Stimulated activated CD4-positive, alpha-beta T cell treated with anti-CD3 and anti-CD28 coated beads, Interleukin-12 subunit alpha, Interleukin-12 subunit beta, amount 100 ng/mL, for 48 hours (primary cell): ENCODE measurements at regions not wholly inside any gene's neighbourhood (a gene's known extent, or its start where the extent isn't known, plus 50 kb on each side); places are given as distances from the start of the nearest gene placed in this dataset.

Source experiments
- DNase-seq, 3 donors: peaks; one replicate each; pipeline ENCODE4 v3.0.0-alpha.2; 2020; ENCODE audit warnings: low read depth in 2 of 3, low spot score in 1 of 3

DNA sequence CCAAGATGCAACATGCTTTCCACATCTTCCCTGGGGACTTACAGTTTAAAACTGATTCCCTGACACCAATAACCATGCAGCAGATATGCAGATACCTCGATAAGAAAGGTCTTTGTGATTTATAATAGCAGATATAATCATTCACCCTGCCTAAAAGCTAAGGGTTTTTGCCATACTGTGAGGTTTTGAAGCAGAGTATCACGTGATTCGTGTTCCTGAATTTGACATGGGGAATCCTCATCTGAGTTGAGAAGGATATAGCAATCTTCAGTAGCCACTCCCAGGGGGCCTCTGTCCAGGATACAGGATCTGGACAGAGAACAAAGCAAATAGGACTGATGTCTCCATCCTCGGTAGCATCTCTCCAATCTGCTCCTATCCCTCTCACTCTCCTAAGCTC, 79.1 kb upstream of the SDK2 start:
- DNase-seq: no peak

DNA sequence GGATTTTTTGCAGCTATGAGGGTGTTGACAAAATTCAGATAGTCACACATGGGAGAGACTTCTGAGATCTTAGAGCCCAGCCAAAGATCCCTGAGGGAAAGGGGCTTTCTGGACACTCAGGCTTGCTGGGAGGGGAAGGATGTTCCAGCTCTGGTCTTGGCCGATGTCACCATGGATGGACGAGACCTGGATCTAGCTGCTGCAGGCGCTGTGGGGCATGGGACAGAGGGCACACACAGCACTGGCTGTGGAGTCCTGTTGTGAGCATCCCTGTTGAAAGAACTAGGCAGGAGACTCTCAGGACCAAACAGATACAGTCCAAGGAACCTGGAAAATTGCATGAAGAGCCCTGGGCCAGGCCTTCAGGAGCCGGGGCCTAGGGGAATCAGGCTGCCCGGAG, 80.1 kb upstream of the SDK2 start:
- DNase-seq: no peak

DNA sequence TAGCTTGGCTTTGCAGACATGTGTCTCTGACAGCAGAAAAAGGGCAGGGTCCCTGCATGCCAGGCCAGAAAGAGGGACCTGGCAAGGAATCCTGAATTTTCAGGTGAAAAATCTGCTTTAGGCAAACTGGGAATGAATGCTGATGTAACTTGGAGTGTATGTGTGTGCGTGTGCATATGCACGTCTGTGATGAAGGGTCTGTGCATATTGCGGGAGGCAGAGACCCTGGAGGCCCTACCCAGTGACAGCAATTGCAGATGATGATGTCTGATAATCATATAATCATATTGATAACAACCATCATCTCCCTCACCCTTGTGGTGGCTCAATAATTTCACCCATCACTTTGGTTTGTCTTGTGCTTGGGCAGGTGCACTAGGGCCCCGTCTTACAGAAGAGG, 80.7 kb upstream of the SDK2 start:
- DNase-seq: no peak

DNA sequence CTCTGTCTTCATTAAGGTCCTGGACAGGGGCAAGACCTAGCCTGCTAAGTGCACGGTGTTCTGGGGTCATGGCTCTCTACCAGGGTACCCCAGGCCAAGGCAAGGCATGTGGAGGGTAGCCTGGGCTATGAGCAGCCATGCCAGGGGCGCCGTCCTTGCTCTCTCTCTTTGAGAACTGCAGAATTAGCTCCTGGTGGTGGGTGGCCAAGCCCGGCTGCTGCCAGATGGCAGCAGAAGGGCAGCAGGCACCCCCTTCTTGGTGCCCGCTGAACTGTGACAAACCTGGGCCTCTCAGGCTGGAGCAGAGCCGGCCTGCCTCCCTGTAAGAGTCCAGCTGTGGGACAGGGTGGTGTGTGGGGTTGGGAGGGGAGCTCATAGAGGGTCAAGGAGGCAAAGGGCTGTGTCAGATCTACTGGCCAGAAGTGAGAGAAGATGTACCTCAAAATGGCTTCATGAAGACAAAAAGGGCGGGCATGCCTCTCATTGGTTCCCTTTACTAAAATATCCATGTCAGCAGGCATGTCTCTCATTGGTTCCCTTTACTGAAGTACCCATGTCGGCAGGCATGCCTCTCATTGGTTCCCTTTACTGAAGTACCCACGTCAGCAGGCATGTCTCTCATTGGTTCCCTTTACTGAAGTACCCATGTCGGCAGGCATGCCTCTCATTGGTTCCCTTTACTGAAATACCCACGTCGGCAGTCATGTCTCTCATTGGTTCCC, 81.7 kb upstream of the SDK2 start:
- DNase-seq: no peak

DNA sequence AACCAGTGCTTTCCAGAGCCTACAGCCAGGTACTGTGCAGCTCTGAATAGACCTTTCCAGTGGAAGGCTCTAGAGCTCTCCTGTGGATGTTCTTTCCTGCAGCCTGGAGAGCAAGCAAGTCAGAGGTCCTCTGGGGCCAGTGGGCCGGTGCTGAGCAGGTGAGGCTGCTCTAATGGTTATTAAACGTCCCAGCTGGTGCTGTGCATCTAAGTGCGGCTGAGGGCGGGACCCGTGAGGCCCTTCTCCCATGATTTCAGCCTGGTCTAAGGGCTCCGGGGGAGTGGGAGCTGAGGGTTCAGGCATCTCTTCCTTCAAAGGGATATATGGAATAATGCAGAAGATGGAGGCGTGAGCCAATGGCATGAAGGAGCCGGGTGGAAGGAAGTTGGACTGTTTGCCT, 83.7 kb upstream of the SDK2 start:
- no peak for DNase-seq

DNA sequence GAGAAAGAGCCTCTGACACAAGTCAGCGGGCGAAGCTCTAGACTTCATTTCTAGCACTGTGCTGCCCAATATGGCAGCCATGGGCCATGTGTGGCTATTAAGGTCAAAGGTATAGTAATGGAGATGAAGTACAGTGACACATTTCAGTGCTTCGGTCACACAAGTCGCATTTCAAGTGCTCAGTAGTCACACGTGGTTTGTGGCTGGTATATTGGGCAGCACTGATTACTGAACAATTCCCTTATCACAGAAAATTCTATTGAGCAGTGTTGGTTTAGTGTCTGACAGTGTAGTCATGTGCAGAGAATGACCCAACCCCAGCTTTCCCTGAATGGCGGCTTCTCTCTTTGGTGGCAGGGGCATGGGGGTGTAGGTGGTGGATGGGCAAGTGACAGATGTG, 84.9 kb upstream of the SDK2 start:
- no peak for DNase-seq

DNA sequence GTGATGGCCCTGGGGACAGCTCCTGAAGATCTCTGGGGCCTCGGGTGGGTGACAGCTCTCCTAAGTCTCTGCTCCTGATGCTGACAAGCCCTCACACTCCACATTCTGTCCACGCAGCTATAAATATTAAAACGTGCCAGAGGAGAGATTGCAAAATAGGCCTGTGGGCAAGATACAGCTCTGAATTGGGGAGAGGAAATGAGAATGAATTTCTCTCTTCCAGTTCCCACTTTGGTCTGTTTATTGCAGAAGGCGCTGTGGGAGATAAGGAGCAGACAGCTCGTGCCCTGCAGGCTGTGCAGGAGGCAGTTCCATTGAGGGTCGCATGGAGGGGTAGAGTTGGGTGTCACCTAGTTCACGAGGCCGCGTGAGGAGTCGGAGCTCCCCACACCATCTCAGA, 87.5 kb upstream of the SDK2 start:
- no peak for DNase-seq

DNA sequence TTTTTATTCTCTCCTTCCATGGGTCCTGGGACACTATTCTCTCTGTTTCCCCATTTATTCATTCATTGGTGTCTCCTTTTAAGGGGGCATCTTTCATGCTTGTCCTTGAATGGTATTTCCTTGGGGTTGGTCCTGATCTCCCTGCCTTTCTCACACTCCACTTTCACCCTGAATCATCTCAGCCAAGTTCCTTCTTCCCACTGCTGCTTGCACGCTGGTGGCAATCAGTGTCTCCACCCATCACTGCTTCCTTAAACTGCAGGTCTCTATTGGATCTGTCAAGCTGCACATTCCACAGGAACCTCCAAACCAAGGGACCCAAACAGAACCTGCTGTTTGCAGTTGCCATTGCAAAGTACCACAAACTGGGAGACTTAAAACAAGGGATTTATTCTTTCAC, 89.3 kb upstream of the SDK2 start:
- DNase-seq: no peak

DNA sequence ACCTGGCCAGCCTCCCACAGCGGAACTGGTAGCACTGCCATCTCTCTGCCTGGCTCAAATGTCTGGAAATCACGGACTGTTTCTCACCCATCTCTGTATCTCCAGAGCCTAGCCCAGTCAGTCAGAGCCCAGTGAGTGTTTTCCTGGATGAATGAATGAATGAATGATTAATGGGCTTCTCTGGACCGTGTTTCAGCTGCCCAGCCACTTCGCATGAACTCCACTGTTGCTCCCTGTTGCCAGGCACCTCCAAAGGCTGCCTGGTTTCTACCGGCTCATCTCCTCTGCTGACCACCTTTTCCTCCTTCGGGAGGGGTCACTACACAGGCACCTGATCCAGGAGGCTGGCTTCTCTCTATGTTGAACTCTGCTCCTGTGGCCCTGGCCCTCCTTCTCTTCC, 91.0 kb upstream of the SDK2 start:
- DNase-seq: no peak

DNA sequence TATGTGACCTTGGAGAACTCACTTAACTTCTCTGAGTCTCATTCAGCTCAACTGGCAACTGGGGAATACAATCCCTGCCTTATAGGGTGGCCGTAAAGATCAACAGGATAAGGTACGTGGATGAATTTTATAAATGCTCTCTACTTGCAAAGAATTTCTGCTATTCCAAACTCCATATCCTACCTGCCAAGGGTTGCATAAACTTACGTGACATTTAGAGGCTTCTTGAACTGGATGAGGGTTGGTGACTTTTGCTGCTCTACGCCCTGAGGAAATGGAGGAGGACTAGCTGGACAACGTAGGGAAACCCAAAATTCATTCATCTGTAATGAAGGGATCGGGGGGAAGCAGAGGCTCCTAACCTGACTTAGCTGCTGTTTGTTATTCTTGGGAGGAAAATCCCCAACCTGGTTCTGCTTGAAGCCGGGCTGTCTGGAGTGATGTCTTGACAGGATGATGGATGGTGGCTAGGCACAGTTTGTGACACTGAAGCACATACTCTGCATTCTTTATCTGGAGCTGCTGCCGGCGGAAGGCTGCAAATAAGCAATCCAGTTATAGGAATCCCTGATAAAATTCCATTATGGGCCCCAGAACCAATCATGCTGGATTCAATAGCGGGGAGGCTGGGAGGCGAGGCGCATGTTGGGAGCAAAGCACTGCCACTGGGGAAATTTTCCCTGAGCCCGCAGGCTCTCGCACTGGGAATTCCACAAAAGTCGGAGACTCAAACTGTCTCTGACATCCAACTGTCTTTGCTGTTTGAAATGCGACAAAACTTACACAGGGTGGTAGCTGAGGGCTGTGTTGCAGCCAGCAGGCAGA, 94.7 kb upstream of the SDK2 start:
- no peak for DNase-seq

DNA sequence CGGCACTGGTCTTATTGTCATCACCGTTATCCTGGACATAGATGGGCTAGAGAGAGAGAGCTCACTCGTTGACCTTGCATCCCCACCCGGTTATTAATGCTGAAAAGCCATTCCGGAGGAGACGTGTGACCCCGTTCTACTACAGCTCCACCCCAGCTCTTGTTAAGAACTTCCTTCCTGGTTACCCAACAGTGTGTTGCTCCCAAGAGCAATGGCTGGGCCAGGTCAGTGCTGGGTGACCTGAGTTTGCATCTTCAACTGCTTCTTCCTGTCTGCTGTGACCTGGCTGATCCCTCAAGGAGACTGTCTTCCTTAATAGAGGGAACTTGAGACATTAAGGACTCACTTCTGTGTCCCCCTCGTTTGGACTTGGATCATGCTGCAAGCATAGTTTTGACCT, 96.1 kb upstream of the SDK2 start:
- DNase-seq: no peak

DNA sequence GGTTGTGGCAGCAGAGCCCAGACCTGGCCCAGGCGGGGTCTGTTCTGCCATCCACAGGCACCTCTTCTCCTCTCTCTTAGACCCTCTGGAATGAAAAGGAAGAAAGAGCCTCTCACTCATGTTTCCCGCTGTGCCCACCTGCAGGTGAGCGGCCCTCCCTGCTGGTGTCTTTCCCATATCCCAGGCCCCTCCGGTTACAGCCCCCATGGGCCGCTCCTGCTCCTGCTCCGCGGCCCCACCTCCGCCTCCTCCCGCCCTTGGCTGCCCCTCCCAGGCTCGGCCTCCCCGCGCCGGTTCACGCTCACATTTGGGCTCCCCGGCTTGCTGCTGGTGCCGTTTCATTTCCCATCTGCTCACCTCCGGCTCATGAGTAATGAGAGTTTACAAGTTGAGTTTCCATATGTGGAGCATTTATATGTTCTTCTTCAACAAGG, 98.7 kb upstream of the SDK2 start:
- DNase-seq: no peak

DNA sequence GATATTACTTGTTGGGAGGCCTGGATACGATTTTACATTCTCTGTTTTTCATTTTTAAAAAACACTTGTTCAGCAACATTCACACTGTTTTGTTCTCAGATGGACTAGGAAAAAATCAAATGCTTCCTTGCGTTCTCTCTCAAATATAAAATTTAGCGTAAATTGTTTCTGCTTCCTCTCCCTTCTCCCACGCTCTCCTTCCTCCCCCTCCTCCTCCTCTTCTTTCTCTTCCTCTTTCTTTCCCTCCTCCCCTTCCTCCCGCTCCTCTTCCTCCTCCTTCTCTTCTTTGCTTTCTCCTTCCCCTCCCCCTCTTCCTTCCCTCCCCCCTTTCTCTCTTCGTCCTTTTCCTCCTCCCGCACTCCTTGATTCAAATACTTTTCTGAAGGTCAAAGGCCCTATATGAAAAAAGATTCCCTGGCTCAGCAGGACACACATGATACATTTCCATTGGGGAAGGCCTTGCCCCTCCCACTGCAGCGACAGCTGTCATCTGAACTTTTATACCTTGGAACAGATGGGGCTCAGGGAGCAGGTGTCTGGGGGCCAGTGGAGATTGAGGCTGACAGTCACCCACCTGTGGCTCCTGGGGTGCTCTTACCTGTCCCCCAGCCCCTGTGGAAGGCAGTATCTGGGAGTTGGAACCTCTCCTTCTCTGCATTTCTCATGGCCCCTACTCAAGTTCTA, 99.4 kb upstream of the SDK2 start:
- no peak for DNase-seq

DNA sequence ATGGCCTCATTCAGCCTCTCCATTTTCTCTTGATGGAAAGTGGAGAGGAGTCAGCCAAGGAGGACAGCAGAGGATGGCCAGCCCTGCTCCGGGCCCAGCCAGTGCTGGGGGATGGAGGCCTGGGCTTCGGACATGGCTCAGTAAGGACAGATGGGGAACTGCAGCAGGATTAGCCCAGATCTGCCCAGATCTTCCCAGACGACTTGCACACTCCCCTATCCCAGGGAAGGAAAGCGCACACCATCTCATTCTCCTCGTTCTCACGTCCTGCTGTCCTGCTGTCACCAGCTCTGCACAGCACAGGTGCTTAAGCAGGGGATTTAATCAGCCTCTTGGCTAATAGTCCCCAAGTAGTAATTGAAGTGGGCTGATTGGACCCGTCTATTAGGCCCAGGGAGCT, 100.2 kb upstream of the SDK2 start:
- DNase-seq: no peak

DNA sequence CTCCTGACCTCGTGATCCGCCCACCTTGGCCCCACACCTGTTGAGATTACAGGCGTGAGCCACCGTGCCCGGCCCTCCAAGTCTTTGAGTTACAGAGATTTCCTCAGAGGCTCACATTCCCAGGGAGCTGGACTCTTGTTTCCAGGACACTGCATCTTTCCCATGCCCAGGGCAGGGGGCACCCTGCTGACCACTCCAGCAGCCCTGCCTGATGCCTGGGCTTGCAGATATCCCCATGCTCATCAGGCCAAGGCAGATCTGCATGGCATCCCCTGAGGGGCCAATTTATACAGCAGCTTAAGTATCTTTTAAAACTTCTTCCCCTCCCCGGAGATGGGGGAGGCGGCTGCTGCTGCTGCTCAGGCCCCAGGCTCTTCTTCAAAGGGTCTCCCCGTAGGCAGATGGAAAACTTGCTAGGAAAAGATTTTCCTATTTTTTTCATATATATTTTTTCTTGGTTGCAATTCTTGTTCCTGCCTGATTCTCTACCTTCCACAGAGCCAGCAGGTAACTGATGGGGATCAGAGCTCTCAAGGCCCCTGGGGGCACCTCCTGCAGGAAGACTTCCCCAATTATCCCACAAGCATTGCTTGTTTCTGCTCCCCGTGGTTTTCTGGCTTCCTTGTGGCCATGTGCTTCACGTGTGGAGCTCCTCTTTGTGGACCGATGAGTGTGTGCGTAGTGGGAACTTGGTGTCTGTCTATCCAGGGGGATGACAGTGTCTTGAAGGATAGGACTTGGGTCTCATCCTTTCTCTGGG, 102.2 kb upstream of the SDK2 start:
- DNase-seq: no peak

DNA sequence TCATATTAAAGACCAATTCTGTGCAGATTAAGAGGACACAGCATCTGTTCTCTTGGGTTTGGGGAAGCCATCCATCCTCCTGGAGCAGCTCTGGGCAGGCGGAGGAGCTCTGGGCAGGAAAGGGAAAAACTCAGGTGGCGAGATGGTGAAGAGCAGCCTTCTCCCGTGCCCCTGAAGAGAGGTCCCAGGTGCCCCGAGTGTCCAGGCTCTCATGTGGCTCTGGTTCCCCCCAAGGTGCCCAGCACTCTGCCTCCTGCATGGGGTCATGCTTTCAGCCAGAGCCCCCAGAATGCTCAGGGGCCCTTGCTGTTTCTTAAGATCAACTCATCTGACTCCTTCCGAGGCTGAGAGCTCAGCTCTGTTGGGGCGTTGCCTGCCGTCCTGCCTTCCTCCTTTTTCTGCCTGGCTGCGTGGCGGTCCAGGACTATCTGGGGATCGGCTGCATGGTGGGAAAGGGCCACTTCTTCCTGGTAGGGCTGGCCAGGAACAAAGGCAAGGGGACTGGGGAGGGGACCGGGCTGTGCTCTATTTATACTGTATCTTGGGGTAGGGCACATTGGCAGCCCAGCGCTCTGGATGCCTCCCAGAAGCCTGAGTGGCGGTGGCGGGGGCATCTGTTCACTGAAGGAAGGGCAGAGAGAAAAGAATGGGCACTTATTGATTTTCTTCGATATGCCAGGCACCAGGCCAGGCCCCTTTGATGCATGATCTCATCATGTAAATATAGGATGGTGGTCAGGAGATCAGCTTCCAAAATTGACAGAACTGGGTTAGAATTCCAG, 103.2 kb upstream of the SDK2 start:
- DNase-seq: no peak

DNA sequence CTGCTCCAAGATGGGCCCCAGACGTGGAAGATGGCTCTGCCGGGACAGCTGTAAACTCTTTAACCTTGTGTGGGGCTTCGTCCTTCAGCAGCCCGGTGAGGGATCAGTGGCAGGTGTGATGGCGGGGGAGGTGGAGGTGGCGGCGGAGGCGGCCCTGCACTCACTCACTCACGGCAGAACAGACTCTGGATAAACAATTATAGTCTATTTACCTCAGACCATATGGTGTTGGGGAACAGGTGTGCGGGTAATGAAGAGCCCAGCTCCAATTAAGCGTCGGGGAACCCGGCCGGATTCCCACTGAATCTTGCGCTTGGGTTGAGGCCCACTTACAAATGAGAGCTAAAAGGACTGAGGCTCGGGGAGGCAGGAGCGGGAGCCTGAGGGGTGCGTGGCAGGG, 104.3 kb upstream of the SDK2 start:
- DNase-seq: no peak

DNA sequence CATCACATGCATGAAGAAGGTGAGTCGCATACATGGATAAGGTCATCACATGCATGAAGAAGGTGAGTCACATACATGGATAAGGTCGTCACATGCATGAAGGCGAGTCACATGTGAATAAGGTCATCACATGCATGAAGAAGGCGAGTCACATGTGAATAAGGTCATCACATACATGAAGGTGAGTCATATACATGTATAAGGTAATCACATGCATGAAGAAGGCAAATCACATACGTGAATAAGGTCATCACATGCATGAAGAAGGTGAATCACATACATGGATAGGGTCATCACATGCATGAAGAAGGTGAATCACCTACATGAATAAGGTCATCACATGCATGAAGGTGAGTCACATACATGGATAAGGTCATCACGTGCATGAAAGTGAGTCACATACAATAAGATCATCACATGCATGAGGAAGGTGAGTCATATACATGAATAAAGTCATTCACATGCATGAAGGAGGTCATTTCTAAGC, 105.1 kb upstream of the SDK2 start:
- no peak for DNase-seq

DNA sequence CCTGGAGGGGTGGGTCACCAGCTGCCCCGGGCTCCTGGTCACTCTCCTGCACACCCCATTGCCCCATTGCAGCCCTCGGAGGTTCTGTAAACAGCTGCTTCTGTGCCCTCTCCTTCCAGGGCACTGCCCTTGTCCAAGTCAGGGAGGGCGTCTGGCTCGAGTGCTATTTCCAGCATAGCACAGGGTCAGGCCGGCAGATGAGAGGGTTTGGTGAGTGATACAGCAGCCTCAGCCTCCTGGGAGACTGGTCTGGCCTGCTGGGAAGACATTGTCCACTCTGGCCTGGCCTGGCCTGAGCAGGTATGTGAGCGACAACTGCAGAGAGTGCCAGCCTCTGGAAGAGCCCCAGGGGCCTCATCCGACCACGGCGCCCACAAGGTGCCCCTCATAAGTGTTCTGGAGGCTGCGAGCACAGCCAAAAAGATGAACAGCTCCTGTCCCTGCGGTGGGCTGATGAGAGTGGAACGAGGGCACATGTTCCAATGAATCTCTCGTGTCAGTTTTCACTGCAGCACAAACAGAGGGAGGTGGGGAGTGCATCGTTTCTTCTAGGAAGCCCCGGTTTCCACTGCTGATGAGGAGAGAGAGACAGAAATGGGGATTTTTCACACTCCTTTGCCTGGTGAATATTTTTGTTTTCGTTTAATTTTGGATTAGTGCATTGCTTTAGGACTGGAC, 105.8 kb upstream of the SDK2 start:
- DNase-seq: no peak

DNA sequence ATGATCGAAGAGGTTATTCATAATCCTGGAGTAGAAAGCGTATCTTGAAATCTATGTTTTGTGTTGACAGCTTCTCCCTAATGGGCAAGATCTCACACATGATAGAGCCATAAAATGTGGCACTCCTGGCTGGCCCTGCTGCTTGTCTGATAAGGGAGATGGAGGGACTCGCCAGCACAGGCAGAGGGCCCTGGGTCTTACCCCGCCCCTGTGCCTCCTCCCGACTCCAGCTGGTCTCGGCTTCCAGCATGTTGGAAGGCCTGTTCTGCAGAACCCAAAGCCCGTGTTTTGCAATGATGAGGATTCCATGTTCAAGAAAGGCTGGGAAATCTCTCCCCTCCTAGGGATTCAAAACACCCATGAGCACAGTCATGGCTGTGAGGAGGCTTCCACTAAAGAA, 106.7 kb upstream of the SDK2 start:
- DNase-seq: no peak
